HG03575 (cell line): ENCODE measurements at regions not wholly inside any gene's neighbourhood (a gene's known extent, or its start where the extent isn't known, plus 50 kb on each side); places are given as distances from the start of the nearest gene placed in this dataset.
"Not testable (repeated sequence)": the region's sequence is repeated elsewhere in the genome, so short reads cannot be mapped to it uniquely, and the experiment has no call there.

Experiments used
- ATAC-seq: cut with Tn5 transposase; IDR thresholded peaks from one replicate; pipeline ENCODE4 v1.9.1; 2021; ENCODE audit not compliant: unreplicated experiment, insufficient number of reproducible peaks, low FRiP score; ENCODE audit errors: extremely low read depth

GRCh38 chr14:22289570-22289969 is 299.5 kb downstream of the DAD1 start:
- ATAC-seq = no peak

- ATAC-seq = no peak
Measured at GRCh38 chr14:22285991-22286390, 303.0 kb downstream of the DAD1 start.

DNA sequence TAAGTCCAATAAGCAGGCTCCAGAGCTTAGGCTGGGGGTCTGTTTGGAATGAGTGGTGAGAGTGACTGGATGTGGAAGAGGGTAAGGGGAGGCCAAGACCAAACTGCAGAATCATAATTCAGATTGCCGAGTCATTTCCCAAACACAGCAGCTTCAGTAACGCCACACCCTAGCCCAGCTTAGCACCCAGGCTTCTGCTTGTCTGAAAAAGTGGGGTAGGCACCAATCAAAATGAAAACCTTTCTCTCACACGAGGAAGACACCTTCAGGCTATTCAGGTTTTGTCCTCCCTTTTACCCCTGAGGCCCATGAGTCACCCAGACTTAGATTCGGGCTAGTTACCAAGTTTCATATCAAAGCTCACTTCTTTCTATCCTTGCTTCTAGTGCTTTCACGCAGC is 306.1 kb downstream of the DAD1 start:
- no peak for ATAC-seq

- no peak for ATAC-seq
Measured at GRCh38 chr14:22282417-22282816, 306.6 kb downstream of the DAD1 start.

DNA sequence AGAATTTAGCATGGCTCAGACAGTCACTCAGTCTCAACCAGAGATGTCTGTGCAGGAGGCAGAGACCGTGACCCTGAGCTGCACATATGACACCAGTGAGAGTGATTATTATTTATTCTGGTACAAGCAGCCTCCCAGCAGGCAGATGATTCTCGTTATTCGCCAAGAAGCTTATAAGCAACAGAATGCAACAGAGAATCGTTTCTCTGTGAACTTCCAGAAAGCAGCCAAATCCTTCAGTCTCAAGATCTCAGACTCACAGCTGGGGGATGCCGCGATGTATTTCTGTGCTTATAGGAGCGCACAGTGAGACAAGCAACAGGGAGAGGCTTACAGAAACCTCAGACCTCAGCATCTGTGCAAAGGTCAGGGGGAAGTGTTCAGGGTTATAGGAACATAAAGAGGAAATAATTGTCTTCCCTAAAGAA is 307.6 kb downstream of the DAD1 start:
- ATAC-seq = not testable (repeated sequence)

DNA sequence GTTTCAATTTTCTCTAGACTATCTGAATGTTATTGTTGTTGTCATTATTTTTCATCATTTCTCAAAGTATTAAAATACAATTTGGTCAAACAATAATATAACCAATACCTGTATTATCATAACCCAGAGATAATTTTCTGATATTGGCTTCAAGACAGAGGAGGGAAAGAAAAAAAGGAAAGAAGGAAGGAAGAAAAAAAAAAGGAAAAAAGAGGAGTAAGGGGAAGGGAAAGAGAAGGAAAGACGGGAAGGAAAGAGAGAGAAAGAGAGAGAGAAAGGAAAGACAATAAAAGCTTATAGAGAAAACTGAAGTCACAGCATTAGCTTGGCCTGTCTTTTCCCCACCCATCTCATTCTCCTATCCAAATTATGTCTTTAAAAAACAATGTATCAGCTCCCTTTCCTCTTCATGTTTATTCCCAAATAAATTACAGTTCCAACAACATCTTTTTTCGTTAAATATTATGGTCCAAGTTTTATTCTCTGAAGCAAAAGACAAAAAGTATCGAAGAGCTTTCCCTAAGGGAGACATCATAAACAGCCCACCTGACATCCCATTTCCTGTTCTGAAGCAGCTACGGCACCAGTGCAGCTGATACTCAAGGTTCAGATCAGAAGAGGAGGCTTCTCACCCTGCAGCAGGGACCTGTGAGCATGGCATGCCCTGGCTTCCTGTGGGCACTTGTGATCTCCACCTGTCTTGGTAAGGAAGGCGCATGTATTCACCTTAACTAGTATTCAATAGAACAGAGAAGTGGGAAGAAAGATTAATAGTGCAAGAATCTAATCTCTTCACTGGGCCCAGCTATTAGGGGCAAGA is 308.3 kb downstream of the DAD1 start:
- ATAC-seq = no peak

GRCh38 chr14:22276913-22277816 is 311.9 kb downstream of the DAD1 start:
- ATAC-seq = no peak

DNA sequence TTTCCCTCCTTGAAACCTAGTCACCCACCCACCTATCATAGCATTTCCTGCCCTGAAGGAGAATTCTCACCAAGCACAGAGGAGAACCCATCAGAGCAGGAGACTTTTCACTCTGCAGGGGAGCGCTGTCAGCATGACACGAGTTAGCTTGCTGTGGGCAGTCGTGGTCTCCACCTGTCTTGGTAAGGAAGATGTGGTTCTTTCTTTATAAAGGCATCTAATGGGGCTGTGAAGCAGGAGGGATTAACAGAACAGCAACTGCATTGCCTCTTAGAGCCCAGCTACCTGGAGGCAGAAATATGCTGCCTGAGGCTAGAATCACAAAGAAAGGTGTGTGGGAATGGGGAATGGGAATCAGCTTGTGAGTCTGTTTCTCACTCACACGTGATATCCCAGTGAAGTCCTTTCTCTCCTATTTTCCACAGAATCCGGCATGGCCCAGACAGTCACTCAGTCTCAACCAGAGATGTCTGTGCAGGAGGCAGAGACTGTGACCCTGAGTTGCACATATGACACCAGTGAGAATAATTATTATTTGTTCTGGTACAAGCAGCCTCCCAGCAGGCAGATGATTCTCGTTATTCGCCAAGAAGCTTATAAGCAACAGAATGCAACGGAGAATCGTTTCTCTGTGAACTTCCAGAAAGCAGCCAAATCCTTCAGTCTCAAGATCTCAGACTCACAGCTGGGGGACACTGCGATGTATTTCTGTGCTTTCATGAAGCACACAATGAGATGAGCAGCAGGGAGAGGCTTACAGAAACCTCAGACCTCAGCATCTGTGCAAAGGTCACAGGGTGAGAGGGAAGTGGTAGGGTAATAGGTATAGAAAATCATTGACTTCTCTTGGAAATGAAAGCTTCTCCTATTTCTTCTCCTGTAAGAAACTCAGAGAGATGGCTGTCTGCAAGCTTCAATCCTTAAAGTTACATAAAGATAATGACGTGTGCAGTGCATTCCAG is 316.9 kb downstream of the DAD1 start:
- no peak for ATAC-seq

DNA sequence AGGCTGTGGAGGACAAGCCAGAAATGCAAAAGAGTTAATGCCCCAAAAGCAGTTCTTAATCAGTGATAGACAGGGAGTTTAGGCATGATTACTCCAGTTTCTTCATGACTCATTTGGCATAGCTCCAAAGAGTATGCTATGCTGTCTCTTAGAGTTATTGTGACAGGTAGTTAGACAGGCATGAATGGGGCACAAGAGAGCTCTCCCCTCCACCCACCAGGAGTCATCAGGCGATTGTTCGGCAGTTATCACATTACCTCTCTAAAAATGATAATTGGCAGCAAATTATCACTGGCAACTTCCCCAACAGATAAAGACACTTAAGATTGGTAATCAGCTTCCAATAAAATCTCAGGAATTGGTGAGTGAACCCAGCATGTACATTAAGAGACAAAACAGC is 320.1 kb downstream of the DAD1 start:
- no peak for ATAC-seq

DNA sequence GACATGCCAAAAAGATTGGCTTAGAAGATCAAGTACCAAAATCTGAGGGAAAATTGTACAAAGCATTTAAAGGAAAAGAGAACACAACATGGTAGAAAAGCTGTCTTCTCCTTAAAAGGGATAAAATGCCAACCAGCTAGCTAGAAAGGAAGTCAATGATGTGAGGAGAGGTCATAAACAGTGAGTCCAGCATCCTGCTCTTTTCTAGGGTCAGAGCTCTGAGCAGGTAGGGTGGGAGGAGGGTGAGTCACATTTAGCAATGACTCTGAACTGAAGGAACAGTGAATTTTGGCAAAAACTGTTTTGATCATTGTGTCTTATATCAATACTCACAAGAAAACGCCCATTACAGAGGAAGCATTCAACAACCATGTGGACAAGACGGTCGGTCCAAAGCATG is 322.3 kb downstream of the DAD1 start:
- ATAC-seq = no peak

DNA sequence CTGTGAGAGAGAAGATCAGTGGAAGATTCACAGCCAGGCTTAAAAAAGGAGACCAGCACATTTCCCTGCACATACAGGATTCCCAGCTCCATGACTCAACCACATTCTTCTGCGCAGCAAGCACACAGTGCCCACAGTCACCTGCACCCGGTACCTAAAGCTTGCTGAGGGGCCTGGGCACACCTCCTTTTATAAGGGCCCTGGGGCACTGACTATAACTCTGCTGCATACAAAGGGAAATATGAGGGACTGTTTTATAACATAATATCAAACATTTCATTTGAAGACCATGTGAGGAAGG is 322.9 kb downstream of the DAD1 start:
- no peak for ATAC-seq

DNA sequence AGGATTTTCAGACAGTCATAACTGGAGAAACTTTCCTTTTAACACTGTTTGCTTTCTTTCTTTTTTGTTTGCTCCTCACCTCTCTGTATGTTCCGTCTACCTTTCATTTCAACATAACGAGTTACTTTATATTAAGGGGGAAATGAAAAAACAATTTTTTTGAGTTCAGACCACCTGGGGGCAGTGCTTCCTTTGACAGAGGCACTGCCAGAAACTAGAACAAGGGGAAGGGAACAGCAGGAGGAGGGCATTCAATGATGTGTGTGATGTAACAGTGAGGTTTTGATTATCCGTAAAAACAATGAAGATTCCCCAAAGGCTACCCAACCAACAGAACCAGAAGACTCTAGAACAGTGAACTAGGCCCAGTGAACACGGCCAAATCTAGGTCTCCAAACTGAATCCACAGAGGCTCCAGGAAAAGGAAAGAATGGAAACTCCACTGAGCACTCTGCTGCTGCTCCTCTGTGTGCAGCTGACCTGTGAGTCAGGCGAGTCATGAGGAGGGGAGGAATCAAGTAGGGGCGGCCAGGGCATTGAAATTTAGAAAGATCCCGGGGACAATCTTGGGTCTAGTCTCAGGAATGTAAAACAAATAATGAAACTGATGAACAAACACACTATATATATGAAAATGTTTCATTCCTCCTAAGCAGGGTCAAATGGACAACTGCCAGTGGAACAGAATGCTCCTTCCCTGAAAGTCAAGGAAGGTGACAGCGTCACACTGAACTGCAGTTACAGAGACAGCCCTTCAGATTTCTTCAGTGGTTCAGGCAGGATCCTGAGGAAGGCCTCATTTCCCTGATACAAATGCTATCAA is 323.5 kb downstream of the DAD1 start:
- no peak for ATAC-seq

- ATAC-seq = no peak
Measured at GRCh38 chr14:22264759-22265158, 324.3 kb downstream of the DAD1 start.

DNA sequence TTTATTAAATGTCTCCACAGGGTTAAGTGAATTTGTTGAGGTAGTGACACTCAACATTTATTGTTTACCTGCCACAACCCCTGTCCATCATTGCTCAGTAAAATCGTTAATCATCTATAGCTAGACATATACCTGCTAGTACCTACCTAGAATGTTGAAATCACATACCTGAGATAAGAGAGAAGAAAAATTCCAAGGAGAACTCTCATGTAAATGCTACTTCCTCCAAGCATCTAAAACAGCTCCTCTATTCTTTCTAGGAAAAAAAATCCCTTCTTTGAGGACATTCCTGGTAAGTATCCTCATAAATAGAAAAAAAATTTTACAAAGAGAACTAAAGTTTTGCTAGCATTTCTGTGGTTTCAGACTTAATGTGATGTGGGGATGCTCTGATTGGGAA is 325.1 kb downstream of the DAD1 start:
- no peak for ATAC-seq

GRCh38 chr14:22262881-22263280 is 326.1 kb downstream of the DAD1 start:
- no peak for ATAC-seq

DNA sequence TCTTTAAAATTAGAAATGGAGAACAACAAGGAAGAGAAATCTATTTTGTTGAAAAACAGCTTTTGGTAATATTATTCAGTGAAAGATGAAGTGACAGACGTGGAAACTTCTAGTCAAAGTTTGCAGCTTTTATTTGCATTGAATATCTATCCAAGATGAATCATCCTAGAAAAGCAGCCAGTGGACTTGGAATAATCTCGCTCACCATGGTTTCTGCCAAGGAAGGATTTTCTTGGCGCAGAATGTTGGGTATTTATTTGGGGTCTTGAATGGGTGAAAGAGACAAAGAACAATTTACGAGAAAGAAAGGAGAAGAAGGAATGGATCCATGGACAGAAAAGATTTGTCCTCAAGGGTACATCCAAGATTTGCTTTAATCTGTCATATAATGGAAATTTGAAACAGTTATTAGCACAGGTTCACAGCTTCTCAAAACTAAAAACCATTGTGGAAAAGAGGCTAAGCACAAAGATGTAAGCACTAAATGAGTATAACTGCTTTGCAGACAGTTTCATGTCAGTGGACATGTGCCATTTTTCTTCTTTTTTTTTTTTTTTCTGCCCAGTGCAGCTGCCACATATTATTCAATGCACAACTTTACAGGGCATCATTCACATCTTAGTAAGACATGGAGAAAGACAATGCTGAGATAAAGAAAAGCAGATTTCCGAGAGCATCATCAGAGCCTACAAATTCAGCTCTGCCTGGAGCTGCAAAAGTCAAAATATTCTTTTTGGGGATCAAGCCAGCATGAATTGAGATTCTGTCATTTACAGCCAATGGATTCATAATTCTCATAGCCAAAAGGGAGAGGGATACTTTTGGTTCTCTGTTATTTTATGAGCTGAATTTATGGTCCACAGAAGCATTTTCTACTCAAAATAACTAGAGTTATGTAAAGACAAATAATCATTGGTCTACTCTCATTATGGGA is 333.7 kb downstream of the DAD1 start:
- ATAC-seq = no peak

GRCh38 chr14:22252686-22253085 is 336.3 kb downstream of the DAD1 start:
- no peak for ATAC-seq
